GM23338 (cell line): ENCODE measurements at regions not wholly inside any gene's neighbourhood (a gene's known extent, or its start where the extent isn't known, plus 50 kb on each side); places are given as distances from the start of the nearest gene placed in this dataset.
"Not testable (repeated sequence)": the region's sequence is repeated elsewhere in the genome, so short reads cannot be mapped to it uniquely, and the experiment has no call there.

Experiments
- ATAC-seq: fragments of 200-7000 bp; cut with Tn5 transposase; 3 replicates; pipeline ENCODE4 v1.9.1; 2020
- DNase-seq: peaks from one replicate; pipeline ENCODE4 v3.0.0-alpha.2; 2015; ENCODE audit warnings: low spot score
- H2AFZ ChIP-seq: fragments of 200-600 bp; sonication (generic); 2 replicates; pipeline ENCODE4 v1.8.0; 2016; ENCODE audit warnings: antibody characterized with exemption, mild to moderate bottlenecking, moderate library complexity
- H3F3A ChIP-seq: fragments of 200-600 bp; sonication (generic); replicated peaks from 2 replicates; pipeline ENCODE4 v1.8.0; 2017; ENCODE audit warnings: antibody characterized with exemption, mixed run types, low read depth
- H3K27ac ChIP-seq: fragments of 200-600 bp; sonication (generic); 2 replicates; pipeline ENCODE4 v1.6.1; 2016; ENCODE audit warnings: low read depth
- H3K27me3 ChIP-seq: fragments of 200-600 bp; sonication (generic); 2 replicates; pipeline ENCODE4 v1.8.0; 2016; ENCODE audit warnings: mild to moderate bottlenecking, mixed run types, moderate library complexity; ENCODE audit not compliant: insufficient read depth
- H3K36me3 ChIP-seq: fragments of 200-600 bp; sonication (generic); 2 replicates; pipeline ENCODE4 v1.8.0; 2016; ENCODE audit warnings: mild to moderate bottlenecking; ENCODE audit not compliant: insufficient read depth
- H3K4me1 ChIP-seq: fragments of 200-600 bp; sonication (generic); 2 replicates; pipeline ENCODE4 v1.8.0; 2016; ENCODE audit warnings: mild to moderate bottlenecking, moderate library complexity; ENCODE audit not compliant: insufficient read depth
- H3K4me2 ChIP-seq: fragments of 200-600 bp; sonication (generic); 2 replicates; pipeline ENCODE4 v1.7.1; 2017; ENCODE audit warnings: mixed run types
- H3K4me3 ChIP-seq: fragments of 200-600 bp; sonication (generic); 2 replicates; pipeline ENCODE4 v1.6.1; 2016; ENCODE audit warnings: mixed run types
- H3K79me2 ChIP-seq: fragments of 200-600 bp; sonication (generic); replicated peaks from 2 replicates; pipeline ENCODE4 v1.8.0; 2017; ENCODE audit warnings: mild to moderate bottlenecking; ENCODE audit not compliant: insufficient read depth
- H3K9me2 ChIP-seq: fragments of 200-600 bp; sonication (generic); 2 replicates; pipeline ENCODE4 v1.8.0; 2017; ENCODE audit not compliant: insufficient read depth
- H4K20me1 ChIP-seq: fragments of 200-600 bp; sonication (generic); replicated peaks from 2 replicates; pipeline ENCODE4 v1.8.0; 2017; ENCODE audit warnings: mild to moderate bottlenecking; ENCODE audit not compliant: insufficient read depth
- H3K27ac Mint-ChIP-seq: 2 replicates; pipeline ENCODE4 v1.8.0; 2020; ENCODE audit warnings: inconsistent platforms, mild to moderate bottlenecking, moderate library complexity, mixed read lengths
- H3K27me3 Mint-ChIP-seq: 3 replicates; pipeline ENCODE4 v1.8.0; 2022; ENCODE audit warnings: low read depth, mild to moderate bottlenecking, moderate library complexity, mixed read lengths, inconsistent platforms; ENCODE audit not compliant: insufficient read depth, poor library complexity
- H3K36me3 Mint-ChIP-seq: 3 replicates; pipeline ENCODE4 v1.8.0; 2021; ENCODE audit warnings: low read depth, mild to moderate bottlenecking, inconsistent platforms, moderate library complexity, mixed read lengths
- H3K4me1 Mint-ChIP-seq: 3 replicates; pipeline ENCODE4 v1.8.0; 2020; ENCODE audit warnings: mild to moderate bottlenecking, inconsistent platforms, mixed read lengths
- H3K4me3 Mint-ChIP-seq: 3 replicates; pipeline ENCODE4 v1.8.0; 2021; ENCODE audit warnings: moderate library complexity, mild to moderate bottlenecking, inconsistent platforms, mixed read lengths
- H3K9me3 Mint-ChIP-seq: 3 replicates; pipeline ENCODE4 v1.8.0; 2020; ENCODE audit warnings: moderate library complexity, mild to moderate bottlenecking, inconsistent platforms, mixed read lengths
- CREB1 ChIP-seq: fragments of 250-450 bp; sonication (Bioruptor Pico); IDR thresholded peaks from 2 replicates; pipeline ENCODE4 v1.5.0; 2020; ENCODE audit warnings: low read depth, mild to moderate bottlenecking, moderate library complexity
- EZH2 ChIP-seq: fragments of 200-600 bp; sonication (generic); IDR thresholded peaks from one replicate; pipeline ENCODE4 v1.8.0; 2017; ENCODE audit warnings: antibody characterized with exemption, mild to moderate bottlenecking, low read depth; ENCODE audit not compliant: unreplicated experiment
- EZH2phosphoT487 ChIP-seq: fragments of 200-600 bp; sonication (generic); IDR thresholded peaks from one replicate; pipeline ENCODE4 v1.8.1; 2018; ENCODE audit warnings: antibody characterized with exemption; ENCODE audit not compliant: unreplicated experiment
- JUNB ChIP-seq: IDR thresholded peaks from one replicate; pipeline ENCODE4 v1.6.1; 2016; ENCODE audit warnings: antibody characterized with exemption; ENCODE audit not compliant: unreplicated experiment
- NANOG ChIP-seq: IDR thresholded peaks from 2 replicates; pipeline ENCODE4 v1.6.1; 2016; ENCODE audit warnings: antibody characterized with exemption, borderline replicate concordance
- POLR2AphosphoS5 ChIP-seq: IDR thresholded peaks from 2 replicates; pipeline ENCODE4 v1.6.1; 2016; ENCODE audit warnings: antibody characterized with exemption, low read depth
- STAT1 ChIP-seq: IDR thresholded peaks from one replicate; pipeline ENCODE4 v1.6.1; 2016; ENCODE audit warnings: antibody characterized with exemption; ENCODE audit not compliant: unreplicated experiment
- ZNF114 ChIP-seq: fragments of 250-450 bp; sonication (Bioruptor Pico); IDR thresholded peaks from 2 replicates; pipeline ENCODE4 v1.5.0; 2020; ENCODE audit warnings: mild to moderate bottlenecking, moderate library complexity
- TF ChIP-seq, protein P1 (sequence below): IDR thresholded peaks from one replicate; pipeline ENCODE4 v1.6.1; 2018; ENCODE audit warnings: antibody characterized with exemption; ENCODE audit not compliant: unreplicated experiment
- TF ChIP-seq, protein P2 (sequence below), 2 experiments: fragments of 200-600 bp in 1 of 2; sonication (generic) in 1 of 2; conservative IDR thresholded peaks; 2 replicates each; pipeline versions ENCODE4 v1.5.1 to v1.6.1; 2016 to 2017; ENCODE audit warnings: antibody characterized with exemption in 2 of 2, low read depth in 2 of 2, mild to moderate bottlenecking in 2 of 2, moderate library complexity in 1 of 2

DNA sequence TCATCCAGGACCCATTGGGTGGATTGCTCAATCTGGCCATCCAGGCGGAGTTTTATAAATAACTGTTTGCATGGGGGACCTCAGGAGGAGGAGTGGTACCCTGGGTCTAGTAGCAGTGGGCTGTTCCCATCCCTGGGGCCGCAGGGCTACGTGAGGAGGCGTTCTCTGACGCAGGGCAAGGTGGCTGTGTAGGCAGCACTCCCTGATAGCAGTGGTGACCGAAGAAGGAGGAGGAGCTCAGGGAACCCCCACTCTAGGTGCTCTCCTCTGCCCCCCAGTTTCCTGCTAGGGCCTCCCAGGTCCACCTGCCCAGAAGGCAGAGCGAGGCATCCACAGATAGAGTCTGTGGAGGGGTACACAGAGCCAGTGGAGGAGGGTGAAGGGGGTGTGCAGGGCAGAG lies 64.1 kb downstream of the CCNE1 start (continued):
- TF ChIP-seq, protein P1, sequence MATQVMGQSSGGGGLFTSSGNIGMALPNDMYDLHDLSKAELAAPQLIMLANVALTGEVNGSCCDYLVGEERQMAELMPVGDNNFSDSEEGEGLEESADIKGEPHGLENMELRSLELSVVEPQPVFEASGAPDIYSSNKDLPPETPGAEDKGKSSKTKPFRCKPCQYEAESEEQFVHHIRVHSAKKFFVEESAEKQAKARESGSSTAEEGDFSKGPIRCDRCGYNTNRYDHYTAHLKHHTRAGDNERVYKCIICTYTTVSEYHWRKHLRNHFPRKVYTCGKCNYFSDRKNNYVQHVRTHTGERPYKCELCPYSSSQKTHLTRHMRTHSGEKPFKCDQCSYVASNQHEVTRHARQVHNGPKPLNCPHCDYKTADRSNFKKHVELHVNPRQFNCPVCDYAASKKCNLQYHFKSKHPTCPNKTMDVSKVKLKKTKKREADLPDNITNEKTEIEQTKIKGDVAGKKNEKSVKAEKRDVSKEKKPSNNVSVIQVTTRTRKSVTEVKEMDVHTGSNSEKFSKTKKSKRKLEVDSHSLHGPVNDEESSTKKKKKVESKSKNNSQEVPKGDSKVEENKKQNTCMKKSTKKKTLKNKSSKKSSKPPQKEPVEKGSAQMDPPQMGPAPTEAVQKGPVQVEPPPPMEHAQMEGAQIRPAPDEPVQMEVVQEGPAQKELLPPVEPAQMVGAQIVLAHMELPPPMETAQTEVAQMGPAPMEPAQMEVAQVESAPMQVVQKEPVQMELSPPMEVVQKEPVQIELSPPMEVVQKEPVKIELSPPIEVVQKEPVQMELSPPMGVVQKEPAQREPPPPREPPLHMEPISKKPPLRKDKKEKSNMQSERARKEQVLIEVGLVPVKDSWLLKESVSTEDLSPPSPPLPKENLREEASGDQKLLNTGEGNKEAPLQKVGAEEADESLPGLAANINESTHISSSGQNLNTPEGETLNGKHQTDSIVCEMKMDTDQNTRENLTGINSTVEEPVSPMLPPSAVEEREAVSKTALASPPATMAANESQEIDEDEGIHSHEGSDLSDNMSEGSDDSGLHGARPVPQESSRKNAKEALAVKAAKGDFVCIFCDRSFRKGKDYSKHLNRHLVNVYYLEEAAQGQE = no peak
- TF ChIP-seq EZH2 = no peak
- no peak for TF ChIP-seq NANOG
- TF ChIP-seq EZH2phosphoT487 = no peak
- no peak for TF ChIP-seq JUNB
- no peak for TF ChIP-seq STAT1

DNA sequence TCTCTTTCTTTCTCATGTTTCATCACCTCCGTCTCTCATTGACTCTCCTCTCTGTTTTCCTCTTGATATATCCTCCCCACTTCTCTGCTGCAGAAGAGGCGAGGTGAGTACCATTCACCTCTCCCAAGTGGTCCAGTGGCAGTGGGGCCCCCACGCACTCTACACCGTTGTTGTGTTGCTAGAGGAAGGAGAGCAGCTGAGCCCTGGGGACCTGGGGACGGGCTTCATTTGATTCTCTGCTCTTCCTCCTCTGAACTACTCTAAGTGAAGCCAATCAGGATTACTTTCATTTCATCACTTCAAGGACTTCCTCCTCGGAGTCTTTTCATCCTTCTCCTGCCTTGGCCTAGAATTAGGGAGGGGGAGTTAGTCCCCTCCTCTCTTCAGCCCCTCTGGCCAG lies 64.6 kb downstream of the CCNE1 start:
- H3K27me3 Mint-ChIP-seq = peaks cover 19% of the 10 kb centered on the region
- H3K9me2 ChIP-seq = no peaks in the 10 kb centered on the region
- H2AFZ ChIP-seq = no peak overlapping the region
- ATAC-seq (no peak), DNase-seq (no peak)
- no peaks in the 10 kb centered on the region for H3K36me3 ChIP-seq
- no peak overlapping the region for H3K4me3 ChIP-seq
- H3K4me3 Mint-ChIP-seq = no peak overlapping the region
- no peaks in the 10 kb centered on the region for H4K20me1 ChIP-seq
- H3K27ac ChIP-seq = no peak overlapping the region
- H3K27me3 ChIP-seq = peaks cover 19% of the 10 kb centered on the region
- no peaks in the 10 kb centered on the region for H3K4me1 ChIP-seq
- H3F3A ChIP-seq = no peaks in the 10 kb centered on the region
- H3K27ac Mint-ChIP-seq = no peak overlapping the region
- H3K79me2 ChIP-seq = no peaks in the 10 kb centered on the region
- H3K4me2 ChIP-seq = no peak overlapping the region
- no peaks in the 10 kb centered on the region for H3K36me3 Mint-ChIP-seq
- no peaks in the 10 kb centered on the region for H3K4me1 Mint-ChIP-seq
- no peak for TF ChIP-seq POLR2AphosphoS5
- TF ChIP-seq, protein P2, sequence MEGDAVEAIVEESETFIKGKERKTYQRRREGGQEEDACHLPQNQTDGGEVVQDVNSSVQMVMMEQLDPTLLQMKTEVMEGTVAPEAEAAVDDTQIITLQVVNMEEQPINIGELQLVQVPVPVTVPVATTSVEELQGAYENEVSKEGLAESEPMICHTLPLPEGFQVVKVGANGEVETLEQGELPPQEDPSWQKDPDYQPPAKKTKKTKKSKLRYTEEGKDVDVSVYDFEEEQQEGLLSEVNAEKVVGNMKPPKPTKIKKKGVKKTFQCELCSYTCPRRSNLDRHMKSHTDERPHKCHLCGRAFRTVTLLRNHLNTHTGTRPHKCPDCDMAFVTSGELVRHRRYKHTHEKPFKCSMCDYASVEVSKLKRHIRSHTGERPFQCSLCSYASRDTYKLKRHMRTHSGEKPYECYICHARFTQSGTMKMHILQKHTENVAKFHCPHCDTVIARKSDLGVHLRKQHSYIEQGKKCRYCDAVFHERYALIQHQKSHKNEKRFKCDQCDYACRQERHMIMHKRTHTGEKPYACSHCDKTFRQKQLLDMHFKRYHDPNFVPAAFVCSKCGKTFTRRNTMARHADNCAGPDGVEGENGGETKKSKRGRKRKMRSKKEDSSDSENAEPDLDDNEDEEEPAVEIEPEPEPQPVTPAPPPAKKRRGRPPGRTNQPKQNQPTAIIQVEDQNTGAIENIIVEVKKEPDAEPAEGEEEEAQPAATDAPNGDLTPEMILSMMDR (conservative IDR thresholded peaks at IDR 0.05; ENCODE audit: low read depth in 2 of 2) = no peak
- no peak for TF ChIP-seq CREB1 (CRISPR knock-in tag)
- TF ChIP-seq JUNB = no peak
- TF ChIP-seq ZNF114 (CRISPR knock-in tag) = no peak
- TF ChIP-seq EZH2 = no peak
- TF ChIP-seq, protein P1 = no peak
- no peak for TF ChIP-seq STAT1
- H3K9me3 Mint-ChIP-seq = no peaks in the 10 kb centered on the region

DNA sequence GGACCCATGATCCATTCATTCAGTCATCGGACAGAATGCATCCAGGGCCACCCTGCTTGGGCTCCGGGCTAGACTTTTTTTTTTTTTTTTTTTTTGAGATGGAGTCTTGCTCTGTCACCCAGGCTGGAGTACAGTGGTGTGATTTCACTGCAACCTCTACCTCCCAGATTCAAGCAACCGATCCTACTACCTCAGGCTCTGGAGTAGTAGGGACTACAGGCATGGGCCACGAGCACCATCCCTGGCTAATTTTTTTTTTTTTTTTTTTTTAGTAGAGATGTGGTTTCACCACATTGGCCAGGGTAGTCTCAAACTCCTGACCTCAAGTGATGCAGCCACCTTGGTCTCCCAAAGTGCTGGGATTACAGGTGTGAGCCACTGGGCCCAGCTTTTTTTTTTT lies 65.1 kb downstream of the CCNE1 start:
- peaks cover 14% of the 10 kb centered on the region for H3K27me3 ChIP-seq
- H3K4me1 ChIP-seq, DNase-seq, H3K9me2 ChIP-seq, H3F3A ChIP-seq, H3K4me2 ChIP-seq, H3K36me3 ChIP-seq, H4K20me1 ChIP-seq, H3K4me3 ChIP-seq, H3K27ac ChIP-seq, ATAC-seq, H3K36me3 Mint-ChIP-seq, H3K27ac Mint-ChIP-seq, H3K79me2 ChIP-seq, H3K4me3 Mint-ChIP-seq, H3K9me3 Mint-ChIP-seq, H2AFZ ChIP-seq, H3K4me1 Mint-ChIP-seq: not testable (repeated sequence)
- H3K27me3 Mint-ChIP-seq = peaks cover 18% of the 10 kb centered on the region
